ENCODE measurements at regions not wholly inside any gene's neighbourhood (a gene's known extent, or its start where the extent isn't known, plus 50 kb on each side); places are given as distances from the start of the nearest gene placed in this dataset.

GRCh38 chr3:76267851-76268380 lies 482.6 kb upstream of the ZNF717 start:
- H2AFZ ChIP-seq (ENCODE audit: low read depth, low read length): no peak overlapping the region
- no peak overlapping the region for H3K27ac ChIP-seq (ENCODE audit: low read length)
- TF ChIP-seq CTCF (IDR thresholded peaks at IDR 0.05; ENCODE audit: borderline replicate concordance, extremely low read depth, low read length, poor library complexity, severe bottlenecking): no peak
- no peak for TF ChIP-seq EZH2 (IDR thresholded peaks at IDR 0.05; ENCODE audit: borderline replicate concordance, low read depth, low read length, severe bottlenecking)
- H3K27me3 ChIP-seq (ENCODE audit: insufficient read depth, low read length, poor library complexity): no peaks in the 10 kb centered on the region
- no peaks in the 10 kb centered on the region for H3K79me2 ChIP-seq (ENCODE audit: insufficient read depth, low read length)
- H3K9me3 ChIP-seq (ENCODE audit: insufficient read depth, low read length, severe bottlenecking): no peaks in the 10 kb centered on the region
- no peak overlapping the region for H3K4me3 ChIP-seq (ENCODE audit: low read depth in 1 of 2, low read length in 2 of 2)
- H3K4me2 ChIP-seq (ENCODE audit: insufficient read depth, low read length): no peak overlapping the region
- no peak overlapping the region for H3K9ac ChIP-seq (ENCODE audit: low read depth, low read length)
- DNase-seq: no peak
- no peaks in the 10 kb centered on the region for H4K20me1 ChIP-seq (ENCODE audit: insufficient read depth, low read length)
- no peaks in the 10 kb centered on the region for H3K4me1 ChIP-seq (ENCODE audit: insufficient read depth, low read length)
- no peaks in the 10 kb centered on the region for H3K36me3 ChIP-seq (ENCODE audit: insufficient read depth, low read length)
- ATAC-seq (ENCODE audit: insufficient read depth, low read depth): no peak

GRCh38 chr3:76293856-76294255 lies 508.5 kb upstream of the ZNF717 start:
- Histone ChIP-seq H3K27ac (ENCODE audit: low read length) (no peak overlapping the region), H3K27me3 (ENCODE audit: insufficient read depth, low read length, poor library complexity) (no peaks in the 10 kb centered on the region), H3K4me2 (ENCODE audit: insufficient read depth, low read length) (no peak overlapping the region), H3K9me3 (ENCODE audit: insufficient read depth, low read length, severe bottlenecking) (no peaks in the 10 kb centered on the region), H2AFZ (ENCODE audit: low read depth, low read length) (no peak overlapping the region), H3K36me3 (ENCODE audit: insufficient read depth, low read length) (no peaks in the 10 kb centered on the region), H3K79me2 (ENCODE audit: insufficient read depth, low read length) (no peaks in the 10 kb centered on the region), H4K20me1 (ENCODE audit: insufficient read depth, low read length) (no peaks in the 10 kb centered on the region), H3K4me3 (ENCODE audit: low read depth in 1 of 2, low read length in 2 of 2) (no peak overlapping the region), H3K9ac (ENCODE audit: low read depth, low read length) (no peak overlapping the region), H3K4me1 (ENCODE audit: insufficient read depth, low read length) (no peaks in the 10 kb centered on the region)
- no peak for ATAC-seq (ENCODE audit: insufficient read depth, low read depth)
- no peak for TF ChIP-seq EZH2 (IDR thresholded peaks at IDR 0.05; ENCODE audit: borderline replicate concordance, low read depth, low read length, severe bottlenecking)
- TF ChIP-seq CTCF (IDR thresholded peaks at IDR 0.05; ENCODE audit: borderline replicate concordance, extremely low read depth, low read length, poor library complexity, severe bottlenecking): no peak
- no peak for DNase-seq

GRCh38 chr3:76300746-76301145 lies 515.4 kb upstream of the ZNF717 start:
- H4K20me1 ChIP-seq (ENCODE audit: insufficient read depth, low read length): no peaks in the 10 kb centered on the region
- H3K79me2 ChIP-seq (ENCODE audit: insufficient read depth, low read length): no peaks in the 10 kb centered on the region
- H3K9me3 ChIP-seq (ENCODE audit: insufficient read depth, low read length, severe bottlenecking): no peaks in the 10 kb centered on the region
- ATAC-seq (ENCODE audit: insufficient read depth, low read depth) (no peak), DNase-seq (no peak)
- H3K9ac ChIP-seq (ENCODE audit: low read depth, low read length): no peak overlapping the region
- TF ChIP-seq CTCF (IDR thresholded peaks at IDR 0.05; ENCODE audit: borderline replicate concordance, extremely low read depth, low read length, poor library complexity, severe bottlenecking): no peak
- TF ChIP-seq EZH2 (IDR thresholded peaks at IDR 0.05; ENCODE audit: borderline replicate concordance, low read depth, low read length, severe bottlenecking): no peak
- H3K4me3 ChIP-seq (ENCODE audit: low read depth in 1 of 2, low read length in 2 of 2): no peak overlapping the region
- no peak overlapping the region for H3K27ac ChIP-seq (ENCODE audit: low read length)
- no peaks in the 10 kb centered on the region for H3K4me1 ChIP-seq (ENCODE audit: insufficient read depth, low read length)
- no peak overlapping the region for H3K4me2 ChIP-seq (ENCODE audit: insufficient read depth, low read length)
- H2AFZ ChIP-seq (ENCODE audit: low read depth, low read length): no peak overlapping the region
- no peaks in the 10 kb centered on the region for H3K36me3 ChIP-seq (ENCODE audit: insufficient read depth, low read length)
- no peaks in the 10 kb centered on the region for H3K27me3 ChIP-seq (ENCODE audit: insufficient read depth, low read length, poor library complexity)

- no peaks in the 10 kb centered on the region for H4K20me1 ChIP-seq (ENCODE audit: insufficient read depth, low read length)
- no peaks in the 10 kb centered on the region for H3K36me3 ChIP-seq (ENCODE audit: insufficient read depth, low read length)
- ATAC-seq (ENCODE audit: insufficient read depth, low read depth): no peak
- H3K79me2 ChIP-seq (ENCODE audit: insufficient read depth, low read length): no peaks in the 10 kb centered on the region
- H3K9me3 ChIP-seq (ENCODE audit: insufficient read depth, low read length, severe bottlenecking): no peaks in the 10 kb centered on the region
- TF ChIP-seq EZH2 (IDR thresholded peaks at IDR 0.05; ENCODE audit: borderline replicate concordance, low read depth, low read length, severe bottlenecking) (no peak), CTCF (IDR thresholded peaks at IDR 0.05; ENCODE audit: borderline replicate concordance, extremely low read depth, low read length, poor library complexity, severe bottlenecking) (no peak)
- DNase-seq: no peak
- no peak overlapping the region for H3K27ac ChIP-seq (ENCODE audit: low read length)
- H3K27me3 ChIP-seq (ENCODE audit: insufficient read depth, low read length, poor library complexity): no peaks in the 10 kb centered on the region
- no peak overlapping the region for H3K4me3 ChIP-seq (ENCODE audit: low read depth in 1 of 2, low read length in 2 of 2)
- H2AFZ ChIP-seq (ENCODE audit: low read depth, low read length): no peak overlapping the region
- H3K4me2 ChIP-seq (ENCODE audit: insufficient read depth, low read length): no peak overlapping the region
- no peaks in the 10 kb centered on the region for H3K4me1 ChIP-seq (ENCODE audit: insufficient read depth, low read length)
- no peak overlapping the region for H3K9ac ChIP-seq (ENCODE audit: low read depth, low read length)
These were observed 522.2 kb upstream of the ZNF717 start for GRCh38 chr3:76307556-76307955.

Measured in DND-41 (cell line).